BE2C (cell line): ENCODE measurements at regions not wholly inside any gene's neighbourhood (a gene's known extent, or its start where the extent isn't known, plus 50 kb on each side); places are given as distances from the start of the nearest gene placed in this dataset.

ENCODE experiments used
- DNase-seq: peaks from one replicate; pipeline ENCODE4 v3.0.0-alpha.2; 2020
- H3K27me3 ChIP-seq: fragments of 250-450 bp; sonication (Bioruptor Pico); 2 replicates; pipeline ENCODE4 v1.5.1; 2020; ENCODE audit warnings: mild to moderate bottlenecking
- H3K36me3 ChIP-seq: fragments of 250-450 bp; sonication (Bioruptor Pico); 2 replicates; pipeline ENCODE4 v1.5.1; 2020; ENCODE audit warnings: mild to moderate bottlenecking
- H3K4me1 ChIP-seq: fragments of 250-450 bp; sonication (Bioruptor Pico); 2 replicates; pipeline ENCODE4 v1.5.1; 2020
- H3K4me3 ChIP-seq: 2 replicates; pipeline ENCODE4 v1.5.1; 2011; ENCODE audit warnings: low read depth, low read length
- H3K9me3 ChIP-seq: fragments of 250-450 bp; sonication (Bioruptor Pico); 2 replicates; pipeline ENCODE4 v1.5.1; 2020
- TF ChIP-seq, protein P1 (sequence below): IDR thresholded peaks from 2 replicates; pipeline ENCODE4 v1.5.1; 2012; ENCODE audit warnings: mild to moderate bottlenecking, low read depth, low read length

DNA sequence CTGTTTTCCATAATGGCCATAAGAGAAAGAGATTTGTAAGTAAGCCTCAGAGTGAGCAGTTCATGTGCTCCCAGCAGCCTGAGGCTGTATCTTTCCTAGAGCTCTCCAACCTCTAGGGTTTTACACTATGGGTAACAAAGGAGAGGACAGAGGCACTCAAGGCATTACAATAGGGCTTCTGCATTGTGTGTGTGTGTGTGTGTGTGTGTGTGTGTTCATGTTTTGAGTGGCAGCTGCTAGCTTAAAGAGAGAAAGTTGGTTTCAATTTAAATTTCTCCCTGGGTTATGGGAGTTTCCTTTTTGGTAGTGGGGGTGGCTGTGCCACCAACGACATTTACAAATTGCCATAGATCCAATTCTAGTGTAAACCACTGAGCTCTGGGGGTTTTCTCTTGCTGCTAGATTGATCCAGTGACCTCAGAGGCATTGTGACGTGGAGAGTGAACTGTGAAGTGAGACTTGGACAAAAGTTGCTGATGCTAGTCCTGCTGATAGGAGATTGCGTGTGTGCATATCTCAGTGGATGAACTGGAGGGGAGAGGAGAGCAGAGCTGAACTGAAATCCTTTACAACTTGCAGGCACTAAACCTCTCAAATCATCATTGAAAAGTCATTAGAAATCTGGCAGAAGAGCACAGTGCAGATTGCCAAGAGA lies 67.2 kb upstream of the OLFM4 start:
- Histone ChIP-seq H3K4me3 (no peak overlapping the region), H3K9me3 (no peaks in the 10 kb centered on the region), H3K4me1 (no peaks in the 10 kb centered on the region), H3K36me3 (no peaks in the 10 kb centered on the region), H3K27me3 (0 out of 2 replicates have a peak, but pooled peaks cover 3% of the 10 kb centered on the region)
- TF ChIP-seq, protein P1, sequence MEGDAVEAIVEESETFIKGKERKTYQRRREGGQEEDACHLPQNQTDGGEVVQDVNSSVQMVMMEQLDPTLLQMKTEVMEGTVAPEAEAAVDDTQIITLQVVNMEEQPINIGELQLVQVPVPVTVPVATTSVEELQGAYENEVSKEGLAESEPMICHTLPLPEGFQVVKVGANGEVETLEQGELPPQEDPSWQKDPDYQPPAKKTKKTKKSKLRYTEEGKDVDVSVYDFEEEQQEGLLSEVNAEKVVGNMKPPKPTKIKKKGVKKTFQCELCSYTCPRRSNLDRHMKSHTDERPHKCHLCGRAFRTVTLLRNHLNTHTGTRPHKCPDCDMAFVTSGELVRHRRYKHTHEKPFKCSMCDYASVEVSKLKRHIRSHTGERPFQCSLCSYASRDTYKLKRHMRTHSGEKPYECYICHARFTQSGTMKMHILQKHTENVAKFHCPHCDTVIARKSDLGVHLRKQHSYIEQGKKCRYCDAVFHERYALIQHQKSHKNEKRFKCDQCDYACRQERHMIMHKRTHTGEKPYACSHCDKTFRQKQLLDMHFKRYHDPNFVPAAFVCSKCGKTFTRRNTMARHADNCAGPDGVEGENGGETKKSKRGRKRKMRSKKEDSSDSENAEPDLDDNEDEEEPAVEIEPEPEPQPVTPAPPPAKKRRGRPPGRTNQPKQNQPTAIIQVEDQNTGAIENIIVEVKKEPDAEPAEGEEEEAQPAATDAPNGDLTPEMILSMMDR = no peak
- DNase-seq = no peak

DNA sequence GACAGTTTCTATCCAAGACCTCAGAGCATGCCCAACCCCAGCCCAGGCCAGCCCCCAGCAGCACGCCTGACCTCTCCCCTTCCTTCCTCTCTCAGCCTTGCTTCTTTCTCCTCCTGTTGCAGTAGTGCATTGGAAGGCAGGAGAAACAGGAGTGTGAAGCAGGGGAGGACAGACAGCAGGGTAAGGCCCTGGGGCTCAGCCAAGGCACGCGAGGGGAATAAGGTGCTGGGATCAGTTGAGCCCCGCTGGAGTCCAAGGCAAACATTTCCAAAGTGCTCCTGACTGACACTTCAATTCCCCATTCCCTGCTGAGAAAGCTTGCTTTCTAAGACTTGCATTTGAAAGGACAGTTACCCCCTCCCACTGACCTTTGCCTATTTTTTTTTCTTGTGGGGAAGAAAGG lies 73.1 kb upstream of the OLFM4 start:
- no peaks in the 10 kb centered on the region for H3K36me3 ChIP-seq
- TF ChIP-seq, protein P1 = no peak
- no peak for DNase-seq

DNA sequence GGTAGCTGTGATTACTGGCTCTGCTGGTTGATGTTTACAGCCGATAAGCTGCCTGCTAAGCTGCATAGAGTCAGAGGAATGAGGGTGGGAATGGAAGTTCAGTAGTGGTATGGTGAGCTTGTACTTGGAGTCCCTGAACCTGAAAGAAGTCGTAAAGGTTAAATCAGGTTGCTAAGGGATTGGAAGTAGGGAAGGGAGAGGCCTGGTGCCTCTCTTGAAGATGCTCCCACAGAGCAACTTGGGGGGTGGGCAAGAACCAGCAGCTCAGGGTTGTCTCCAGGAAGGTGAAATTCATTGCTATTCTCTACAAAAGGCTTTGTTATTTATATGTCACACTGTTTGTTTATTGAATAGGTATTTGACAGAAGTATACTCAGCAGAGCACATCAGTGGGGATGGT lies 73.8 kb upstream of the OLFM4 start:
- Histone ChIP-seq H3K9me3 (no peaks in the 10 kb centered on the region), H3K36me3 (no peaks in the 10 kb centered on the region), H3K27me3 (no peaks in the 10 kb centered on the region), H3K4me3 (no peak overlapping the region), H3K4me1 (no peaks in the 10 kb centered on the region)
- TF ChIP-seq, protein P1 = no peak
- DNase-seq = no peak

More for the DNA sequence above, 73.1 kb upstream of the OLFM4 start:
- no peak overlapping the region for H3K4me3 ChIP-seq
- H3K9me3 ChIP-seq = no peaks in the 10 kb centered on the region
- no peaks in the 10 kb centered on the region for H3K27me3 ChIP-seq
- H3K4me1 ChIP-seq = no peaks in the 10 kb centered on the region

DNA sequence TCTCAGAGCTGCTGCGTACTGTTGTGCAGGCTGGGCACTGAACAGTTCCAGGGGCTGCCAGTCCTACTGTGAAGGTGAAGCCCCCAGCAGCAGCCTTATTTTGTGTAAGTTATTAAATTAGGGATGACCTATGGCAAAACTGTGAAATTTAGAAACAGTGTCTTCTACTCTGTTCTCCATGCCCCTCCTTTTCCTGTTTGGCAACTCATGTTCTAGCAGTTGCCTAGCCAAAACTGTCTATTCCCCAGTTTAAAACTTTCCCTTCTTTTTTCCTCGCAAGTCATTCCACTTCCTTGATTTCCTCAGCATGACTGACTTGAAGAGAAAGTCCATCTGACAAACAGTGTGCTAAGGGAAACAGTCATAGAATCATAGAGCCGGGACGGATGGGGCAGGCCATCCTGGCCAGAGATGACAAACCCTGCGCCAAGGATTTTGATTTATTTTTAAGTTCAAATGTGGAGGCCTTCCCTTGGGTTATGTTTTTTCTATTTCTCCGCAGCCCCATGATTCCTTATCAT lies 78.1 kb upstream of the OLFM4 start:
- TF ChIP-seq, protein P1 = no peak
- no peak overlapping the region for H3K4me3 ChIP-seq
- H3K4me1 ChIP-seq = no peaks in the 10 kb centered on the region
- DNase-seq = no peak
- no peaks in the 10 kb centered on the region for H3K27me3 ChIP-seq
- H3K9me3 ChIP-seq = no peaks in the 10 kb centered on the region; the same call in 1 of the 2 replicates
- no peaks in the 10 kb centered on the region for H3K36me3 ChIP-seq

DNA sequence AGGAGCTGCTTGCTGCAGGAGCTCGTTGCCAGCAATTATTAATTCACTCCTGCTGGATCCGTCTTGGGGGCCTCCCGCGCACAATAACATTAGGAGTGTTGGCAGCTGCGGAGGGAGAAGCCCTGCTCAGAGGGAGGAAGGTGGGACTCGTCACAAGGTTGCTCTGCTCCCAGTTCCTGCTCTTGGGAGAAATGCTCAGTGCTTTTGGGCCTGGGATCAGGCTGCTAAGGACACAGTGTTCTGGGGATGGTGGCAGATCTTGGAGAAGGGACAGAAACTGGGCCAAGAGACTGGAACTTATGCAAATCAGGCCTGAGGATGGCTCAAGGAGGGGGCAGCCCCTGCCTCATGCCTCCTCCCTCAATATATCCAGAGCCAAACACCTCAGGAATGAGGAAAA lies 78.9 kb upstream of the OLFM4 start:
- no peak for DNase-seq
- Histone ChIP-seq H3K4me1 (no peaks in the 10 kb centered on the region), H3K27me3 (no peaks in the 10 kb centered on the region), H3K4me3 (no peak overlapping the region), H3K9me3 (no peaks in the 10 kb centered on the region; the same call in 1 of the 2 replicates), H3K36me3 (no peaks in the 10 kb centered on the region)
- TF ChIP-seq, protein P1 = no peak

DNA sequence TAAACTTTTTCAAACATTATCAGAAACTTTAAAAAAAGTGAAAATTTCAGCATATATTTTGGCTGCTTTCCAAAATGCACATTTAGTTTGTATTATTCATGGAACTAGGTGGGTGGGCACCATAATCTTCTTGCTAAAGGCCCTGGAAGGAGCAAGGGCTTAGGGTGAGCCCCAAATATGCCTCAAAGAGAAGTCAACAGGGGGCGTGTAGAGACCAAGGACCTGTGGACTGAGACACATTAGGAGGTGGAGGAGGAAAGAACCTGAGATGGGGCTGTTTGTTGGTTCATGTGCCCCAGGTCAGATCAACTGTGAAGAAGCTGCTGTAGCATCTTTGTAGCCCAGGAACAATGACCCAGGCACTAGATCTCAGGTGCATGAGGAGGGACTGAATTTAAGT lies 79.6 kb upstream of the OLFM4 start:
- TF ChIP-seq, protein P1 = no peak
- no peaks in the 10 kb centered on the region for H3K36me3 ChIP-seq
- no peak for DNase-seq
- H3K9me3 ChIP-seq = no peaks in the 10 kb centered on the region; the same call in 1 of the 2 replicates
- H3K27me3 ChIP-seq = no peaks in the 10 kb centered on the region
- H3K4me1 ChIP-seq = no peaks in the 10 kb centered on the region
- H3K4me3 ChIP-seq = no peak overlapping the region
